A673 (cell line): ENCODE measurements at regions not wholly inside any gene's neighbourhood (a gene's known extent, or its start where the extent isn't known, plus 50 kb on each side); places are given as distances from the start of the nearest gene placed in this dataset.

Source experiments
- CTCF ChIP-seq: fragments of 300-800, 200-600 bp; sonication (generic); conservative IDR thresholded peaks from 2 replicates; pipeline ENCODE4 v1.5.1; 2017; ENCODE audit warnings: low read depth, mild to moderate bottlenecking, antibody characterized with exemption, low read length, moderate library complexity, mixed read lengths
- EZH2 ChIP-seq: fragments of 200-600 bp; sonication (generic); IDR thresholded peaks from 2 replicates; pipeline ENCODE4 v1.6.1; 2017; ENCODE audit warnings: borderline replicate concordance, low read depth, mild to moderate bottlenecking, mixed read lengths, antibody characterized with exemption, low read length; ENCODE audit not compliant: poor library complexity, severe bottlenecking

DNA sequence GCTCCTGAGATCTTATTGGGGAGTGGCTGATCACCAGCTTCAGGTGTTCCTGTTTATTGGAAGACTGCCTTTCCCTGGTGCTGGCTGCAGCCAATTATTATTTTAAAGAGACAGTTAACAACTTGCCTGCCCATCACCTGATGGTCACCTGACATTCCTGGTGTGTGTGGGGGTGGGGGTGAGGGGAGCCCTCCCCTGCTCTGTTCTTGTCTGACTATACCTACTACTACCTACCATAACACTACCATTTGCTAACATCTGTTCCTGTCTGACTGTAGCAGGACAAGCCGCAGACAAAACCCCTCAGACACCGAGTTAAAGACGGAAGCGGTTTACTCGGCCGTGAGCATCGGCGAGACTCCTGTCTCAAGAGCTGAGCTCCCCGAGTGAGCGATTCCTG is 54.9 kb upstream of the NBPF3 start:
- TF ChIP-seq CTCF = no peak
- no peak for TF ChIP-seq EZH2
